MM.1S (cell line): ENCODE measurements at regions not wholly inside any gene's neighbourhood (a gene's known extent, or its start where the extent isn't known, plus 50 kb on each side); places are given as distances from the start of the nearest gene placed in this dataset.

Experiments used
- EZH2 ChIP-seq: fragments of 300-600 bp; sonication (generic); optimal IDR thresholded peaks from 2 replicates; pipeline ENCODE3; 2017; ENCODE audit warnings: low read depth, mild to moderate bottlenecking, antibody characterized with exemption, low read length, mixed read lengths
- EZH2phosphoT487 ChIP-seq: fragments of 300-600 bp; sonication (generic); IDR thresholded peaks from 2 replicates; pipeline ENCODE4 v1.6.1; 2018; ENCODE audit warnings: antibody characterized with exemption, low read length
- TF ChIP-seq, protein P1 (sequence below): fragments of 300-600 bp; sonication (generic); IDR thresholded peaks from 2 replicates; pipeline ENCODE4 v1.5.1; 2016; ENCODE audit warnings: antibody characterized with exemption, low read length, mixed read lengths

DNA sequence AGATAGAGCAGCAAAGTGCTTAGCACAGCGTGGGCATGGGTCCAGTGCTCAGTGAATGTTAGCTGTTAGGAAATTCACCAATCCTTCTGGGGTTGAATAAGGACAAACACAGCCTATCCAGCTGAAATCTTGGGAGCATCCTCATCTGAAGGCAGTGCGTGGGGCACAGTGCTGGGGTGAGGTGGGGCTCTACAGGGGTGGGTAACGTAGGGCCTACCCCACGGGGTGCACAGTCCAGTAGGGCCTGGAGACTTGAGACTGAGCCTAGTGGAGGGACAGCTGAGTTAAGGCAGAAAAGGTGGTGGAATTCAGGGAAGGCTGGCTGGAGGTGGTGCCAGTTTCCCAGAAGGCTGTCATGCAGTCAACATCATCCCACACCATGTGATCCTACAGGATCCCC, 73.0 kb downstream of the ISG20 start:
- TF ChIP-seq, protein P1, sequence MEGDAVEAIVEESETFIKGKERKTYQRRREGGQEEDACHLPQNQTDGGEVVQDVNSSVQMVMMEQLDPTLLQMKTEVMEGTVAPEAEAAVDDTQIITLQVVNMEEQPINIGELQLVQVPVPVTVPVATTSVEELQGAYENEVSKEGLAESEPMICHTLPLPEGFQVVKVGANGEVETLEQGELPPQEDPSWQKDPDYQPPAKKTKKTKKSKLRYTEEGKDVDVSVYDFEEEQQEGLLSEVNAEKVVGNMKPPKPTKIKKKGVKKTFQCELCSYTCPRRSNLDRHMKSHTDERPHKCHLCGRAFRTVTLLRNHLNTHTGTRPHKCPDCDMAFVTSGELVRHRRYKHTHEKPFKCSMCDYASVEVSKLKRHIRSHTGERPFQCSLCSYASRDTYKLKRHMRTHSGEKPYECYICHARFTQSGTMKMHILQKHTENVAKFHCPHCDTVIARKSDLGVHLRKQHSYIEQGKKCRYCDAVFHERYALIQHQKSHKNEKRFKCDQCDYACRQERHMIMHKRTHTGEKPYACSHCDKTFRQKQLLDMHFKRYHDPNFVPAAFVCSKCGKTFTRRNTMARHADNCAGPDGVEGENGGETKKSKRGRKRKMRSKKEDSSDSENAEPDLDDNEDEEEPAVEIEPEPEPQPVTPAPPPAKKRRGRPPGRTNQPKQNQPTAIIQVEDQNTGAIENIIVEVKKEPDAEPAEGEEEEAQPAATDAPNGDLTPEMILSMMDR, result no peak
- TF ChIP-seq EZH2phosphoT487 (no peak), EZH2 (no peak)
